GM21447 (cell line): ENCODE measurements at regions not wholly inside any gene's neighbourhood (a gene's known extent, or its start where the extent isn't known, plus 50 kb on each side); places are given as distances from the start of the nearest gene placed in this dataset.

Source experiments
- ATAC-seq: cut with Tn5 transposase; IDR thresholded peaks from one replicate; pipeline ENCODE4 v1.9.1; 2021; ENCODE audit not compliant: unreplicated experiment

- no peak for ATAC-seq
Observed at GRCh38 chr9:134271338-134272301, 54.6 kb upstream of the RXRA start.

GRCh38 chr9:134272302-134273023, 53.8 kb upstream of the RXRA start:
- ATAC-seq: no peak

GRCh38 chr9:134273647-134274046, 52.6 kb upstream of the RXRA start:
- ATAC-seq: no peak

- ATAC-seq: no peak
Observed at GRCh38 chr9:134275375-134275774, 50.9 kb upstream of the RXRA start.

GRCh38 chr9:134276453-134277245, 49.6 kb upstream of the RXRA start:
- ATAC-seq: no peak
